Stomach (tissue), 8 donors: ENCODE measurements at regions not wholly inside any gene's neighbourhood (a gene's known extent, or its start where the extent isn't known, plus 50 kb on each side); places are given as distances from the start of the nearest gene placed in this dataset.

Experiments used
- DNase-seq, 2 donors: peaks; one replicate each; pipeline versions ENCODE4 v3.0.0 to v3.0.0-alpha.2; 2013 to 2019
- H3K27ac ChIP-seq, 5 donors: fragments of 200-600 bp in 4 of 5; sonication (generic) in 4 of 5; one replicate each; pipeline ENCODE4 v1.5.1; 2013 to 2019; ENCODE audit warnings: mild to moderate bottlenecking in 1 of 5, moderate library complexity in 1 of 5
- H3K27me3 ChIP-seq, 3 donors: fragments of 200-600 bp; sonication (generic); one replicate each; pipeline ENCODE4 v1.5.1; 2017 to 2019; ENCODE audit warnings: mixed run types in 1 of 3
- H3K36me3 ChIP-seq, 4 donors: fragments of 200-600 bp; sonication (generic); 1 replicate in 3 of 4; 2 replicates in 1 of 4; pipeline ENCODE4 v1.5.1; 2016 to 2019
- H3K4me1 ChIP-seq, 4 donors: fragments of 200-600 bp; sonication (generic); one replicate each; pipeline ENCODE4 v1.5.1; 2016 to 2019
- H3K4me3 ChIP-seq, 4 donors: fragments of 200-600 bp; sonication (generic) in 3 of 4; one replicate each; pipeline ENCODE4 v1.5.1; 2016 to 2019; ENCODE audit warnings: mild to moderate bottlenecking in 1 of 4
- H3K9me3 ChIP-seq, 4 donors: fragments of 200-600 bp; sonication (generic); one replicate each; pipeline ENCODE4 v1.5.1; 2016 to 2019
- CTCF ChIP-seq, 7 experiments: fragments of 450-650 bp in 4 of 7; fragments of 200-600 bp in 3 of 7; sonication (generic) in 3 of 7; IDR thresholded peaks; one replicate each; pipeline ENCODE4 v1.5.1; 2016 to 2019; ENCODE audit warnings: antibody characterized with exemption in 7 of 7, control low read depth in 2 of 7, mild to moderate bottlenecking in 1 of 7
- EP300 ChIP-seq: sonication (generic); formaldehyde crosslinking; IDR thresholded peaks from one replicate; pipeline ENCODE4 v1.6.1; 2017; ENCODE audit warnings: antibody characterized with exemption
- POLR2A ChIP-seq, 4 donors: fragments of 450-650 bp; IDR thresholded peaks; one replicate each; pipeline ENCODE4 v1.6.1; 2016; ENCODE audit warnings: antibody characterized with exemption in 4 of 4, control low read depth in 2 of 4, mild to moderate bottlenecking in 1 of 4, moderate library complexity in 1 of 4
- POLR2AphosphoS5 ChIP-seq, 3 donors: sonication (generic); formaldehyde crosslinking; IDR thresholded peaks; one replicate each; pipeline ENCODE4 v1.6.1; 2016; ENCODE audit warnings: antibody characterized with exemption in 3 of 3
- WGBS, 5 donors: extraction: QIAGEN DNeasy Blood & Tissue Kit in 3 of 5; methylation state at CpG; one replicate each; pipeline versions ENCODE4 v1.1.5 to v1.1.7; 2013 to 2018; 5-methylcytosine and 5-hydroxymethylcytosine counted together
- intact Hi-C: fragments of 100-400 bp; cut with DNase I; formaldehyde crosslinking; loops from one replicate; pipeline ENCODE4 v1.15.1; 2023; ENCODE audit warnings: low total_unique reads
- donor health status: healthy with polysubstance abuse.
- donor health status: Bipolar disorder and iron deficiency.
- donor health status: healthy.

- Histone ChIP-seq H3K4me1 (no peaks in the 10 kb centered on the region), H3K27ac (no peak overlapping the region), H3K4me3 (no peak overlapping the region), H3K36me3 (no peaks in the 10 kb centered on the region), H3K27me3 (no peaks in the 10 kb centered on the region), H3K9me3 (no peaks in the 10 kb centered on the region)
- 72 to 85% (median 84%) methylated on average over 1 of the region's 1 CpG for WGBS, 5 donors
- intact Hi-C loops, result no loop called here
- TF ChIP-seq POLR2AphosphoS5 (IDR thresholded peaks at IDR 0.05) (no peak), POLR2A (IDR thresholded peaks at IDR 0.05) (no peak), EP300 (no peak), CTCF (IDR thresholded peaks at IDR 0.05) (no peak)
- no peak for DNase-seq
Measured at GRCh38 chr3:163541629-163542028, 1536.7 kb downstream of the SI start.

GRCh38 chr3:163538387-163538786 lies 1539.9 kb downstream of the SI start:
- Histone ChIP-seq H3K27me3 (no peaks in the 10 kb centered on the region), H3K27ac (no peak overlapping the region), H3K9me3 (no peaks in the 10 kb centered on the region), H3K4me3 (no peak overlapping the region), H3K4me1 (no peaks in the 10 kb centered on the region), H3K36me3 (no peaks in the 10 kb centered on the region)
- TF ChIP-seq EP300 (no peak), CTCF (IDR thresholded peaks at IDR 0.05) (no peak), POLR2A (IDR thresholded peaks at IDR 0.05) (no peak), POLR2AphosphoS5 (IDR thresholded peaks at IDR 0.05) (no peak)
- DNase-seq, result no peak
- WGBS, 5 donors, result 86 to 93% (median 90%) methylated on average over 4 of the region's 4 CpGs
- intact Hi-C loops, result no loop called here

GRCh38 chr3:163533381-163533780 lies 1544.9 kb downstream of the SI start:
- Histone ChIP-seq H3K27me3 (no peaks in the 10 kb centered on the region), H3K9me3 (peaks cover 0 to 6% (median 0%) of the 10 kb centered on the region in 4 donors), H3K4me1 (no peaks in the 10 kb centered on the region), H3K4me3 (no peak overlapping the region), H3K36me3 (no peaks in the 10 kb centered on the region), H3K27ac (no peak overlapping the region)
- TF ChIP-seq POLR2AphosphoS5 (IDR thresholded peaks at IDR 0.05), result no peak
- TF ChIP-seq EP300, result no peak
- no peak for TF ChIP-seq POLR2A (IDR thresholded peaks at IDR 0.05)
- no peak for TF ChIP-seq CTCF (IDR thresholded peaks at IDR 0.05)
- intact Hi-C loops, result no loop called here
- no peak for DNase-seq
- WGBS, 5 donors, result 26 to 74% (median 64%) methylated on average over 1 of the region's 1 CpG

- H3K4me1 ChIP-seq, result no peaks in the 10 kb centered on the region
- no peak for TF ChIP-seq POLR2A (IDR thresholded peaks at IDR 0.05)
- TF ChIP-seq EP300, result no peak
- TF ChIP-seq POLR2AphosphoS5 (IDR thresholded peaks at IDR 0.05), result no peak
- TF ChIP-seq CTCF (IDR thresholded peaks at IDR 0.05), result no peak
Measured at GRCh38 chr3:163523375-163523774, 1554.9 kb downstream of the SI start.

More at GRCh38 chr3:163523375-163523774, 1554.9 kb downstream of the SI start:
- no peak overlapping the region for H3K27ac ChIP-seq
- DNase-seq, result no peak
- WGBS, 5 donors, result 48 to 77% (median 59%) methylated on average over 1 of the region's 1 CpG
- H3K36me3 ChIP-seq, result no peaks in the 10 kb centered on the region
- no peak overlapping the region for H3K4me3 ChIP-seq
- H3K9me3 ChIP-seq, result no peaks in the 10 kb centered on the region
- H3K27me3 ChIP-seq, result no peaks in the 10 kb centered on the region
- intact Hi-C loops, result no loop called here
